SK-N-SH (cell line): ENCODE measurements at regions not wholly inside any gene's neighbourhood (a gene's known extent, or its start where the extent isn't known, plus 50 kb on each side); places are given as distances from the start of the nearest gene placed in this dataset.

Experiments used
- CTCF ChIA-PET: fragments of 300-600, 350-600 bp; formaldehyde crosslinking; extraction: SDS; loops from one replicate; lab custom pipeline; 2021; lab: Yijun Ruan, JAX
- POLR2A ChIA-PET: fragments of 350-600 bp; sonication (Branson Sonifier 250); formaldehyde crosslinking; extraction: SDS; loops from one replicate; lab custom pipeline; 2020; ENCODE audit warnings: antibody characterized with exemption, inconsistent platforms; lab: Yijun Ruan, JAX
- DNase-seq: peaks from one replicate; pipeline ENCODE4 v3.0.0; 2012
- H2AFZ ChIP-seq: fragments of 200-600 bp; sonication (generic); 2 replicates; pipeline ENCODE4 v1.8.1; 2016; ENCODE audit warnings: antibody characterized with exemption, mild to moderate bottlenecking, low read depth
- H3F3A ChIP-seq: fragments of 200-600 bp; sonication (generic); replicated peaks from 2 replicates; pipeline ENCODE3; 2016; ENCODE audit warnings: antibody characterized with exemption, mild to moderate bottlenecking; ENCODE audit not compliant: insufficient read depth
- H3K27ac ChIP-seq, 2 experiments: fragments of 200-500 bp in 1 of 2; fragments of 200-600 bp in 1 of 2; sonication (Bioruptor generic) in 1 of 2; sonication (generic), shearing (Covaris generic) in 1 of 2; 2 replicates each; pipeline versions ENCODE4 v1.5.1 to v1.6.1; 2014 to 2016; ENCODE audit warnings: low read depth in 2 of 2, inconsistent platforms in 1 of 2, low read length in 1 of 2, mild to moderate bottlenecking in 1 of 2, mixed read lengths in 1 of 2
- H3K27me3 ChIP-seq: fragments of 200-600 bp; sonication (generic), shearing (Covaris generic); 2 replicates; pipeline ENCODE4 v1.6.1; 2016; ENCODE audit warnings: mixed run types; ENCODE audit not compliant: insufficient read depth
- H3K36me3 ChIP-seq, 2 experiments: fragments of 200-500 bp in 1 of 2; fragments of 200-600 bp in 1 of 2; sonication (Bioruptor generic) in 1 of 2; sonication (generic) in 1 of 2; replicated peaks in 1 of 2; 2 replicates each; pipeline versions ENCODE3 to v1.5.1; 2014 to 2016; ENCODE audit warnings: low read length in 1 of 2, mild to moderate bottlenecking in 1 of 2; ENCODE audit not compliant: insufficient read depth in 2 of 2, control insufficient read depth in 1 of 2
- H3K4me1 ChIP-seq, 2 experiments: fragments of 200-500 bp in 1 of 2; fragments of 200-600 bp in 1 of 2; sonication (Bioruptor generic) in 1 of 2; sonication (generic), shearing (Covaris generic) in 1 of 2; 2 replicates each; pipeline versions ENCODE4 v1.5.1 to v1.6.1; 2014 to 2016; ENCODE audit warnings: low read depth in 1 of 2, low read length in 1 of 2, mixed run types in 1 of 2; ENCODE audit not compliant: insufficient read depth in 2 of 2, control insufficient read depth in 1 of 2
- H3K4me2 ChIP-seq: fragments of 200-600 bp; sonication (generic), shearing (Covaris generic); 2 replicates; pipeline ENCODE4 v1.6.1; 2017; ENCODE audit warnings: mixed run types
- H3K4me3 ChIP-seq, 2 experiments: fragments of 200-500 bp in 1 of 2; fragments of 200-600 bp in 1 of 2; sonication (Bioruptor generic) in 1 of 2; sonication (generic), shearing (Covaris generic) in 1 of 2; 2 replicates each; pipeline versions ENCODE4 v1.5.1 to v1.8.1; 2014 to 2016; ENCODE audit warnings: low read depth in 2 of 2, inconsistent platforms in 1 of 2, low read length in 1 of 2, mild to moderate bottlenecking in 1 of 2, mixed read lengths in 1 of 2, moderate library complexity in 1 of 2
- H3K79me2 ChIP-seq: fragments of 200-600 bp; sonication (generic); 2 replicates; pipeline ENCODE4 v1.8.1; 2017; ENCODE audit warnings: mild to moderate bottlenecking; ENCODE audit not compliant: insufficient read depth
- H3K9ac ChIP-seq: fragments of 200-600 bp; sonication (generic); 2 replicates; pipeline ENCODE4 v1.6.1; 2017; ENCODE audit warnings: mixed run types
- H3K9me2 ChIP-seq: fragments of 200-600 bp; sonication (generic); 2 replicates; pipeline ENCODE4 v1.6.1; 2017; ENCODE audit warnings: mixed run types
- H3K9me3 ChIP-seq: fragments of 200-600 bp; sonication (generic); 2 replicates; pipeline ENCODE4 v1.6.1; 2017; ENCODE audit warnings: mixed run types, mild to moderate bottlenecking, moderate library complexity
- H4K20me1 ChIP-seq: fragments of 200-600 bp; sonication (generic); 2 replicates; pipeline ENCODE4 v1.6.1; 2017; ENCODE audit warnings: mild to moderate bottlenecking, mixed run types; ENCODE audit not compliant: insufficient read depth
- CHD2 ChIP-seq: fragments of 150-350 bp; IDR thresholded peaks from 2 replicates; pipeline ENCODE4 v1.6.1; 2018; ENCODE audit warnings: low read length; ENCODE audit not compliant: partially characterized antibody
- ELF1 ChIP-seq: IDR thresholded peaks from 2 replicates; pipeline ENCODE4 v1.4.0; 2012
- FOXJ3 ChIP-seq: sonication (generic); formaldehyde crosslinking; IDR thresholded peaks from 2 replicates; pipeline ENCODE4 v1.5.1; 2020; ENCODE audit warnings: mild to moderate bottlenecking, missing genetic modification reagents
- FOXM1 ChIP-seq: IDR thresholded peaks from 2 replicates; pipeline ENCODE4 v1.4.0; 2012; ENCODE audit warnings: low read depth, mild to moderate bottlenecking
- GABPA ChIP-seq: IDR thresholded peaks from 2 replicates; pipeline ENCODE4 v1.4.0; 2012; ENCODE audit warnings: low read depth, mild to moderate bottlenecking
- MXI1 ChIP-seq: IDR thresholded peaks from 2 replicates; pipeline ENCODE4 v1.6.1; 2012; ENCODE audit warnings: mild to moderate bottlenecking, low read depth, low read length, improper control_type of control experiment
- NRF1 ChIP-seq: IDR thresholded peaks from 2 replicates; pipeline ENCODE4 v1.6.1; 2012; ENCODE audit warnings: low read depth, mild to moderate bottlenecking, low read length
- RAD21 ChIP-seq: IDR thresholded peaks from 2 replicates; pipeline ENCODE4 v1.6.1; 2012; ENCODE audit warnings: mild to moderate bottlenecking, low read length
- RCOR1 ChIP-seq: fragments of 150-350 bp; IDR thresholded peaks from 2 replicates; pipeline ENCODE4 v1.6.1; 2017; ENCODE audit warnings: antibody characterized with exemption, low read length
- SMC3 ChIP-seq: IDR thresholded peaks from 2 replicates; pipeline ENCODE4 v1.6.1; 2012; ENCODE audit warnings: low read depth, low read length, improper control_type of control experiment
- WGBS: methylation state at CpG from one replicate; pipeline ENCODE4 v1.1.6; 2017; ENCODE audit warnings: low lambda C conversion rate; 5-methylcytosine and 5-hydroxymethylcytosine counted together
- TF ChIP-seq, protein P1 (sequence below): fragments of 200-600 bp; sonication (generic); IDR thresholded peaks from 2 replicates; pipeline ENCODE4 v1.6.1; 2017; ENCODE audit warnings: antibody characterized with exemption, mild to moderate bottlenecking, moderate library complexity
- TF ChIP-seq, protein P2 (sequence below): IDR thresholded peaks from 2 replicates; pipeline ENCODE4 v1.6.1; 2012; ENCODE audit warnings: mild to moderate bottlenecking, low read depth, low read length, moderate library complexity

DNA sequence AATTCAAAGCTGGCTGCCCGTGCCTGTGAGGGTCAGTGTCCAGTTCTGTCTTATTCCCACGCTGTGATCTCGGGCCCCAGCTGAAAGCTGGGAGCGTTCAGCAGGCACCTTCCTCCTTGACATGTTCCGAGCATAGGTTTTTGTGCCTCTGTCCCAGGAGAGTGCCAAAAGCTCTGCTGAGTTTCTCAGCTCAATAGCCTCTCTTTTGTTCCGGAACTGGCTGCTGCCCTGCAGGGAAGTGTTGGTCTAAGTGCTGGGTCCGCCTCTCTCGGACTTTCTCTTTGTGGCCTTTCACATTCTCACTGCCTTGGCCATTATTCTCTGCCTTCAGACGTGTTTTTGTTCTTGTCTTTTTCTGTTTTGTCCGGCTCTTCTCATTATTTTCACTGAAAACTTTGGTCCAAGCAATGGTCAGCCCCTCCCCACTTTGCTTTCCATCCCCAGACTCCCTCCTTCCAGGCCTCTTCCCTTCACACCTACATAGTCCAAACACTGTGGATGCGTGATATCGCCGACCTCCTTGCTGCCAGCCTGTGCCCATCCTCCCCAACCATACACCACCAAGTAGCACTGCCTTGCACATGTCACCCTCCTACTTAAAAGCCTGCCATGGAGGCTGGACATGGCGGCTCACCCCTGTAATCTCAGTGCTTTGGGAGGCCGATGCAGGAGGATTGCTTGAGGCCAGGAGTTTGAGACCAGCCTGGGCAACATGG, 233.8 kb downstream of the RHOU start (continued):
- TF ChIP-seq, protein P1, sequence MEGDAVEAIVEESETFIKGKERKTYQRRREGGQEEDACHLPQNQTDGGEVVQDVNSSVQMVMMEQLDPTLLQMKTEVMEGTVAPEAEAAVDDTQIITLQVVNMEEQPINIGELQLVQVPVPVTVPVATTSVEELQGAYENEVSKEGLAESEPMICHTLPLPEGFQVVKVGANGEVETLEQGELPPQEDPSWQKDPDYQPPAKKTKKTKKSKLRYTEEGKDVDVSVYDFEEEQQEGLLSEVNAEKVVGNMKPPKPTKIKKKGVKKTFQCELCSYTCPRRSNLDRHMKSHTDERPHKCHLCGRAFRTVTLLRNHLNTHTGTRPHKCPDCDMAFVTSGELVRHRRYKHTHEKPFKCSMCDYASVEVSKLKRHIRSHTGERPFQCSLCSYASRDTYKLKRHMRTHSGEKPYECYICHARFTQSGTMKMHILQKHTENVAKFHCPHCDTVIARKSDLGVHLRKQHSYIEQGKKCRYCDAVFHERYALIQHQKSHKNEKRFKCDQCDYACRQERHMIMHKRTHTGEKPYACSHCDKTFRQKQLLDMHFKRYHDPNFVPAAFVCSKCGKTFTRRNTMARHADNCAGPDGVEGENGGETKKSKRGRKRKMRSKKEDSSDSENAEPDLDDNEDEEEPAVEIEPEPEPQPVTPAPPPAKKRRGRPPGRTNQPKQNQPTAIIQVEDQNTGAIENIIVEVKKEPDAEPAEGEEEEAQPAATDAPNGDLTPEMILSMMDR = no peak
- TF ChIP-seq NRF1 = no peak
- no peak for TF ChIP-seq FOXJ3 (CRISPR knock-in tag)

DNA sequence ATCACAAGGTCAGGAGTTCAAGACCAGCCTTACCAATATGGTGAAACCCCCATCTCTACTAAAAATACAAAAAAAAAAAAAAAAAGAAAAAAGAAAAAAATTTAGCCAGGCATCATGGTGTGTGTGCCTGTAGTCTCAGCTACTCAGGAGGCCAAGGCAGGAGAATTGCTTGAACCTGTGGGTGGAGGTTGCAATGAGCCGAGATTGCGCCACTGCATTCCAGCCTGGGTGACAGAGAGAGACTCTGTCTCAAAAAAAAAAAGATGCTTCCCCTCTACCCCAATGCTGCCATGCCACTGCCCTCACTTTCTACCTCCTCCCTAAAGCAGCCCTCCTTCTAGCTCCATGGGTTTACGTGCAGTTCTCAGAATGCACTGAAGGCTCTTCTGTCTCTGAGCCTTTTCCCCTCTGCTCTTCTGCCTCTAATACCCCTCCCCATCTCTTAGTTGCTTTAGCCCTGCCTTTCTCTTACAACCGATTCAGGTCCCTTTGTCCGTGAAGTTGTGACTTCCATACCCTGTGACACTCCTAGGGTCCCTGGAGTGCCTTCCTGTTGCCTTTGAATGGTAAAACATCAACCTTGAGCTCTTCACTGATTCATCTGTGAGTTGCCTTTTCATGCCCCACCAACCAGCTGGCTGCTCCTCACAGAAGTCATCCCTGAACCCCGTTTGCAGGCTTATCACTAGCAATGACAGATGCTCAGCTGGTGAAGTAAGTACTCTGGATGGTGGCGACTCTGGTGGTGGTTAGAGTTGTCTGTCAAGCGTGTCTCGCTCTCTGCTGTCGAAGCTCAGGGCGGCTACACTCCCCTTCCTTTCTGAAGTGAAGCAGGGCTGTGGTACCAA, 234.9 kb downstream of the RHOU start:
- TF ChIP-seq RCOR1 (no peak), ELF1 (no peak)
- WGBS = 83% methylated on average over 11 of the region's 11 CpGs
- Histone ChIP-seq H3K27ac (no peak overlapping the region), H3K9me2 (no peaks in the 10 kb centered on the region), H3K36me3 (no peaks in the 10 kb centered on the region), H3K4me2 (no peak overlapping the region), H3K9ac (no peak overlapping the region), H3K79me2 (no peaks in the 10 kb centered on the region), H4K20me1 (no peaks in the 10 kb centered on the region), H3K27me3 (no peaks in the 10 kb centered on the region), H3K4me3 (no peak overlapping the region), H2AFZ (no peak overlapping the region), H3K9me3 (no peaks in the 10 kb centered on the region), H3F3A (no peaks in the 10 kb centered on the region), H3K4me1 (peaks cover 0 to 8% of the 10 kb centered on the region in 2 experiments; a peak in 1 of 4 replicates)
- ChIA-PET POLR2A (no interaction called here), CTCF (no interaction called here)
- DNase-seq = no peak

DNA sequence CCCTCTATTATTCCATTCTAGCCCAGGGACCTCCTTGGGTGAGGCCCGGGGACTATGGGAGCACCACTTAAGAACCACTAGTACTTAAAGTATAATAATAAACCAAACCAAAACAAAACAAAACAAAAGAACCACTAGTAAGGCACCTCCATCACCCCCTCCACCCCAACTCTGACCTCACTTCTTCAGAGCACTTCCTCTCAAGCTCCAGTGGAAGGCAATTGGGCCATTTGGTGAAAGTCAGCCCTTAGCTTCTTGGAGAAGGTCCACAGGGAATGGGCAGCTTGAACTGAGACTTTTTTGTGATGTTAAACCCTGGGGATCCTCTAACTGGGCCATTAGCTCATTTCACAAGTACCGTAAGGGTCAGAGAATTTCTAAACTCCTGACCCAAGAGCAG, 237.3 kb downstream of the RHOU start:
- POLR2A ChIA-PET = no interaction called here

More for the DNA sequence above, 237.3 kb downstream of the RHOU start:
- Histone ChIP-seq H3K4me3 (no peak overlapping the region), H3K9me2 (no peaks in the 10 kb centered on the region), H3F3A (no peaks in the 10 kb centered on the region), H3K27ac (no peak overlapping the region), H3K36me3 (no peaks in the 10 kb centered on the region), H3K4me2 (no peak overlapping the region), H3K27me3 (no peaks in the 10 kb centered on the region), H2AFZ (no peak overlapping the region), H3K4me1 (peaks cover 0 to 8% of the 10 kb centered on the region in 2 experiments; a peak in 1 of 4 replicates), H3K79me2 (no peaks in the 10 kb centered on the region), H3K9me3 (no peaks in the 10 kb centered on the region), H3K9ac (no peak overlapping the region), H4K20me1 (no peaks in the 10 kb centered on the region)
- WGBS = 91% methylated on average over 2 of the region's 2 CpGs
- TF ChIP-seq, protein P2, sequence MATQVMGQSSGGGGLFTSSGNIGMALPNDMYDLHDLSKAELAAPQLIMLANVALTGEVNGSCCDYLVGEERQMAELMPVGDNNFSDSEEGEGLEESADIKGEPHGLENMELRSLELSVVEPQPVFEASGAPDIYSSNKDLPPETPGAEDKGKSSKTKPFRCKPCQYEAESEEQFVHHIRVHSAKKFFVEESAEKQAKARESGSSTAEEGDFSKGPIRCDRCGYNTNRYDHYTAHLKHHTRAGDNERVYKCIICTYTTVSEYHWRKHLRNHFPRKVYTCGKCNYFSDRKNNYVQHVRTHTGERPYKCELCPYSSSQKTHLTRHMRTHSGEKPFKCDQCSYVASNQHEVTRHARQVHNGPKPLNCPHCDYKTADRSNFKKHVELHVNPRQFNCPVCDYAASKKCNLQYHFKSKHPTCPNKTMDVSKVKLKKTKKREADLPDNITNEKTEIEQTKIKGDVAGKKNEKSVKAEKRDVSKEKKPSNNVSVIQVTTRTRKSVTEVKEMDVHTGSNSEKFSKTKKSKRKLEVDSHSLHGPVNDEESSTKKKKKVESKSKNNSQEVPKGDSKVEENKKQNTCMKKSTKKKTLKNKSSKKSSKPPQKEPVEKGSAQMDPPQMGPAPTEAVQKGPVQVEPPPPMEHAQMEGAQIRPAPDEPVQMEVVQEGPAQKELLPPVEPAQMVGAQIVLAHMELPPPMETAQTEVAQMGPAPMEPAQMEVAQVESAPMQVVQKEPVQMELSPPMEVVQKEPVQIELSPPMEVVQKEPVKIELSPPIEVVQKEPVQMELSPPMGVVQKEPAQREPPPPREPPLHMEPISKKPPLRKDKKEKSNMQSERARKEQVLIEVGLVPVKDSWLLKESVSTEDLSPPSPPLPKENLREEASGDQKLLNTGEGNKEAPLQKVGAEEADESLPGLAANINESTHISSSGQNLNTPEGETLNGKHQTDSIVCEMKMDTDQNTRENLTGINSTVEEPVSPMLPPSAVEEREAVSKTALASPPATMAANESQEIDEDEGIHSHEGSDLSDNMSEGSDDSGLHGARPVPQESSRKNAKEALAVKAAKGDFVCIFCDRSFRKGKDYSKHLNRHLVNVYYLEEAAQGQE = no peak
- TF ChIP-seq RAD21 (no peak), CHD2 (no peak), MXI1 (no peak), GABPA (no peak), RCOR1 (no peak), FOXM1 (no peak), SMC3 (no peak)
- DNase-seq = no peak
- CTCF ChIA-PET = interaction anchor here (1.1 kb wide), 1 partner anchor 238 kb away, joined by 3 read pairs; no protein-coding TSS in a partner anchor
